ENCODE measurements at regions not wholly inside any gene's neighbourhood (a gene's known extent, or its start where the extent isn't known, plus 50 kb on each side); places are given as distances from the start of the nearest gene placed in this dataset.

DNA sequence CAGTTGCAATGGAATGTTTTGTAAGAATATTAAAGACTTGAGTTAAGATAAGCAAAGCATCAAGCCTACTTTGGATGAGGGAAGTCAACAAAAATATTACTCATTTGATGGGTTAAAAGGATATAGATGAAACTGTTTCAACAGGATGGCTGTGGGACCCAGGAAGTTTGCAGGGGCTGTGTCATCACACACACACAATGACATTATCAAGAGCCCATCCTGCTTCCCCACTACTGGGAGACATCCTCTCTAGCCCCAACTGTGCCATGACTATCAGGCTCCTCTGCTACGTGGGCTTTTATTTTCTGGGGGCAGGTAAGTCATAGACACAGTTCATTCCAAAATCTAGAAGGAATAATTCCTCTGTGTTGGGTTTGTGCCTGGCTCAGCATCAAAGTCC is 78.8 kb upstream of the PRSS1 start:
- no peaks in the 10 kb centered on the region for H3K79me2 ChIP-seq (replicated peaks; ENCODE audit: insufficient read depth)
- DNase-seq (ENCODE audit: low spot score) (no peak), ATAC-seq (no peak)
- H4K20me1 ChIP-seq (replicated peaks; ENCODE audit: insufficient read depth), result no peaks in the 10 kb centered on the region
- no peaks in the 10 kb centered on the region for H3K9me2 ChIP-seq (ENCODE audit: insufficient read depth)
- TF ChIP-seq, protein P1, sequence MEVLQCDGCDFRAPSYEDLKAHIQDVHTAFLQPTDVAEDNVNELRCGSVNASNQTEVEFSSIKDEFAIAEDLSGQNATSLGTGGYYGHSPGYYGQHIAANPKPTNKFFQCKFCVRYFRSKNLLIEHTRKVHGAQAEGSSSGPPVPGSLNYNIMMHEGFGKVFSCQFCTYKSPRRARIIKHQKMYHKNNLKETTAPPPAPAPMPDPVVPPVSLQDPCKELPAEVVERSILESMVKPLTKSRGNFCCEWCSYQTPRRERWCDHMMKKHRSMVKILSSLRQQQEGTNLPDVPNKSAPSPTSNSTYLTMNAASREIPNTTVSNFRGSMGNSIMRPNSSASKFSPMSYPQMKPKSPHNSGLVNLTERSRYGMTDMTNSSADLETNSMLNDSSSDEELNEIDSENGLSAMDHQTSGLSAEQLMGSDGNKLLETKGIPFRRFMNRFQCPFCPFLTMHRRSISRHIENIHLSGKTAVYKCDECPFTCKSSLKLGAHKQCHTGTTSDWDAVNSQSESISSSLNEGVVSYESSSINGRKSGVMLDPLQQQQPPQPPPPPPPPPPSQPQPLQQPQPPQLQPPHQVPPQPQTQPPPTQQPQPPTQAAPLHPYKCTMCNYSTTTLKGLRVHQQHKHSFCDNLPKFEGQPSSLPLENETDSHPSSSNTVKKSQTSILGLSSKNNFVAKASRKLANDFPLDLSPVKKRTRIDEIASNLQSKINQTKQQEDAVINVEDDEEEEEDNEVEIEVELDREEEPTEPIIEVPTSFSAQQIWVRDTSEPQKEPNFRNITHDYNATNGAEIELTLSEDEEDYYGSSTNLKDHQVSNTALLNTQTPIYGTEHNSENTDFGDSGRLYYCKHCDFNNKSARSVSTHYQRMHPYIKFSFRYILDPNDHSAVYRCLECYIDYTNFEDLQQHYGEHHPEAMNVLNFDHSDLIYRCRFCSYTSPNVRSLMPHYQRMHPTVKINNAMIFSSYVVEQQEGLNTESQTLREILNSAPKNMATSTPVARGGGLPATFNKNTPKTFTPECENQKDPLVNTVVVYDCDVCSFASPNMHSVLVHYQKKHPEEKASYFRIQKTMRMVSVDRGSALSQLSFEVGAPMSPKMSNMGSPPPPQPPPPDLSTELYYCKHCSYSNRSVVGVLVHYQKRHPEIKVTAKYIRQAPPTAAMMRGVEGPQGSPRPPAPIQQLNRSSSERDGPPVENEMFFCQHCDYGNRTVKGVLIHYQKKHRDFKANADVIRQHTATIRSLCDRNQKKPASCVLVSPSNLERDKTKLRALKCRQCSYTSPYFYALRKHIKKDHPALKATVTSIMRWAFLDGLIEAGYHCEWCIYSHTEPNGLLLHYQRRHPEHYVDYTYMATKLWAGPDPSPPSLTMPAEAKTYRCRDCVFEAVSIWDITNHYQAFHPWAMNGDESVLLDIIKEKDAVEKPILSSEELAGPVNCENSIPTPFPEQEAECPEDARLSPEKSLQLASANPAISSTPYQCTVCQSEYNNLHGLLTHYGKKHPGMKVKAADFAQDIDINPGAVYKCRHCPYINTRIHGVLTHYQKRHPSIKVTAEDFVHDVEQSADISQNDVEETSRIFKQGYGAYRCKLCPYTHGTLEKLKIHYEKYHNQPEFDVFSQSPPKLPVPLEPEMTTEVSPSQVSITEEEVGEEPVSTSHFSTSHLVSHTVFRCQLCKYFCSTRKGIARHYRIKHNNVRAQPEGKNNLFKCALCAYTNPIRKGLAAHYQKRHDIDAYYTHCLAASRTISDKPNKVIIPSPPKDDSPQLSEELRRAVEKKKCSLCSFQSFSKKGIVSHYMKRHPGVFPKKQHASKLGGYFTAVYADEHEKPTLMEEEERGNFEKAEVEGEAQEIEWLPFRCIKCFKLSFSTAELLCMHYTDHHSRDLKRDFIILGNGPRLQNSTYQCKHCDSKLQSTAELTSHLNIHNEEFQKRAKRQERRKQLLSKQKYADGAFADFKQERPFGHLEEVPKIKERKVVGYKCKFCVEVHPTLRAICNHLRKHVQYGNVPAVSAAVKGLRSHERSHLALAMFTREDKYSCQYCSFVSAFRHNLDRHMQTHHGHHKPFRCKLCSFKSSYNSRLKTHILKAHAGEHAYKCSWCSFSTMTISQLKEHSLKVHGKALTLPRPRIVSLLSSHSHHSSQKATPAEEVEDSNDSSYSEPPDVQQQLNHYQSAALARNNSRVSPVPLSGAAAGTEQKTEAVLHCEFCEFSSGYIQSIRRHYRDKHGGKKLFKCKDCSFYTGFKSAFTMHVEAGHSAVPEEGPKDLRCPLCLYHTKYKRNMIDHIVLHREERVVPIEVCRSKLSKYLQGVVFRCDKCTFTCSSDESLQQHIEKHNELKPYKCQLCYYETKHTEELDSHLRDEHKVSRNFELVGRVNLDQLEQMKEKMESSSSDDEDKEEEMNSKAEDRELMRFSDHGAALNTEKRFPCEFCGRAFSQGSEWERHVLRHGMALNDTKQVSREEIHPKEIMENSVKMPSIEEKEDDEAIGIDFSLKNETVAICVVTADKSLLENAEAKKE (CRISPR knock-in tag; IDR thresholded peaks at IDR 0.05), result no peak
- TF ChIP-seq EZH2 (IDR thresholded peaks at IDR 0.05; ENCODE audit: low read depth, unreplicated experiment), result no peak
- TF ChIP-seq EZH2phosphoT487 (IDR thresholded peaks at IDR 0.05; ENCODE audit: unreplicated experiment), result no peak
- TF ChIP-seq ZNF331 (CRISPR knock-in tag; IDR thresholded peaks at IDR 0.05; ENCODE audit: low read depth), result no peak
- TF ChIP-seq, protein P2, sequence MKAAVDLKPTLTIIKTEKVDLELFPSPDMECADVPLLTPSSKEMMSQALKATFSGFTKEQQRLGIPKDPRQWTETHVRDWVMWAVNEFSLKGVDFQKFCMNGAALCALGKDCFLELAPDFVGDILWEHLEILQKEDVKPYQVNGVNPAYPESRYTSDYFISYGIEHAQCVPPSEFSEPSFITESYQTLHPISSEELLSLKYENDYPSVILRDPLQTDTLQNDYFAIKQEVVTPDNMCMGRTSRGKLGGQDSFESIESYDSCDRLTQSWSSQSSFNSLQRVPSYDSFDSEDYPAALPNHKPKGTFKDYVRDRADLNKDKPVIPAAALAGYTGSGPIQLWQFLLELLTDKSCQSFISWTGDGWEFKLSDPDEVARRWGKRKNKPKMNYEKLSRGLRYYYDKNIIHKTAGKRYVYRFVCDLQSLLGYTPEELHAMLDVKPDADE (IDR thresholded peaks at IDR 0.05), result no peak
- H3K4me1 Mint-ChIP-seq, result no peaks in the 10 kb centered on the region; the same call in 2 of the 3 replicates
- no peak overlapping the region for H3K27ac Mint-ChIP-seq
- H3K4me3 ChIP-seq, result no peak overlapping the region
- H3K36me3 ChIP-seq (ENCODE audit: insufficient read depth), result no peaks in the 10 kb centered on the region
- no peak overlapping the region for H3K27ac ChIP-seq (ENCODE audit: low read depth)
- no peaks in the 10 kb centered on the region for H3K9me3 Mint-ChIP-seq
- 0 out of 3 replicates have a peak, but pooled peaks cover 3% of the 10 kb centered on the region for H3K36me3 Mint-ChIP-seq (ENCODE audit: low read depth)
- H3K4me1 ChIP-seq (ENCODE audit: insufficient read depth), result no peaks in the 10 kb centered on the region
- no peak overlapping the region for H3K4me2 ChIP-seq
- H2AFZ ChIP-seq, result no peak overlapping the region
- no peaks in the 10 kb centered on the region for H3F3A ChIP-seq (replicated peaks; ENCODE audit: low read depth)
- H3K27me3 ChIP-seq (ENCODE audit: insufficient read depth), result no peaks in the 10 kb centered on the region
- H3K4me3 Mint-ChIP-seq, result no peak overlapping the region
- H3K27me3 Mint-ChIP-seq (ENCODE audit: insufficient read depth, low read depth, poor library complexity), result no peaks in the 10 kb centered on the region

Data from GM23338 (cell line).